GM12878 (cell line): ENCODE measurements at regions not wholly inside any gene's neighbourhood (a gene's known extent, or its start where the extent isn't known, plus 50 kb on each side); places are given as distances from the start of the nearest gene placed in this dataset.

ENCODE experiments used
- SMARCA5 ChIP-seq: fragments of 450-650 bp; IDR thresholded peaks from 2 replicates; pipeline ENCODE4 v1.6.1; 2017; ENCODE audit warnings: mild to moderate bottlenecking
- SPI1 ChIP-seq: IDR thresholded peaks from 2 replicates; pipeline ENCODE4 v1.6.1; 2011; ENCODE audit warnings: low read depth, mild to moderate bottlenecking, low read length, moderate library complexity, borderline replicate concordance; ENCODE audit not compliant: insufficient read depth
- TF ChIP-seq, protein P1 (sequence below), 3 experiments: IDR thresholded peaks in 2 of 3; conservative IDR thresholded peaks in 1 of 3; 2 replicates each; pipeline ENCODE4 v1.5.1; 2011; ENCODE audit warnings: low read depth in 3 of 3, low read length in 3 of 3, mild to moderate bottlenecking in 3 of 3, control low read depth in 2 of 3, moderate library complexity in 2 of 3, inconsistent platforms in 1 of 3, mixed read lengths in 1 of 3; ENCODE audit not compliant: control insufficient read depth in 2 of 3, insufficient read depth in 1 of 3; ENCODE audit errors: extremely low read depth in 1 of 3

DNA sequence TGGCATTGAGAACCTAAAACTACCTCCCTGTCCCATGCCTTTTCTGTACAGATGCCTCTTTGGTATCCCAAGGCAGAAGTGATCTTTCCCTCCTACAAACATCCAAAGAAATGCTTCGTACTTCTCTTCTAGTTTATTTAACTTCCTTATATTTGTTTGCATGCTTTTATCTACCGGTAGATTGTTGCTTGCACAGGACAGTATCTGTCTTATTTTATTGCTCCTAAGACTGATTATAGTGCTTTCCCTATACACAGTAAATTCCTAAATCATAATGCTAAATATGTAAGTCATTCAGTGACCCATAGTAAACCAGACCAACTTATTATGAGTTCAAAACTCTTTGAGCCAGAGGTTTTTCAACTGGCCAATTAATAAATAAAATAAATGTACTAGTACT, 156.9 kb downstream of the PRELID2 start:
- TF ChIP-seq SPI1 = no peak
- TF ChIP-seq SMARCA5 = no peak
- TF ChIP-seq, protein P1, sequence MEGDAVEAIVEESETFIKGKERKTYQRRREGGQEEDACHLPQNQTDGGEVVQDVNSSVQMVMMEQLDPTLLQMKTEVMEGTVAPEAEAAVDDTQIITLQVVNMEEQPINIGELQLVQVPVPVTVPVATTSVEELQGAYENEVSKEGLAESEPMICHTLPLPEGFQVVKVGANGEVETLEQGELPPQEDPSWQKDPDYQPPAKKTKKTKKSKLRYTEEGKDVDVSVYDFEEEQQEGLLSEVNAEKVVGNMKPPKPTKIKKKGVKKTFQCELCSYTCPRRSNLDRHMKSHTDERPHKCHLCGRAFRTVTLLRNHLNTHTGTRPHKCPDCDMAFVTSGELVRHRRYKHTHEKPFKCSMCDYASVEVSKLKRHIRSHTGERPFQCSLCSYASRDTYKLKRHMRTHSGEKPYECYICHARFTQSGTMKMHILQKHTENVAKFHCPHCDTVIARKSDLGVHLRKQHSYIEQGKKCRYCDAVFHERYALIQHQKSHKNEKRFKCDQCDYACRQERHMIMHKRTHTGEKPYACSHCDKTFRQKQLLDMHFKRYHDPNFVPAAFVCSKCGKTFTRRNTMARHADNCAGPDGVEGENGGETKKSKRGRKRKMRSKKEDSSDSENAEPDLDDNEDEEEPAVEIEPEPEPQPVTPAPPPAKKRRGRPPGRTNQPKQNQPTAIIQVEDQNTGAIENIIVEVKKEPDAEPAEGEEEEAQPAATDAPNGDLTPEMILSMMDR (IDR thresholded peaks at IDR 0.05 in 2 of 3, conservative IDR thresholded peaks at IDR 0.05 in 1 of 3; ENCODE audit: control insufficient read depth in 2 of 3, extremely low read depth in 1 of 3, insufficient read depth in 1 of 3, low read depth in 3 of 3, low read length in 3 of 3) = no peak
